Body of pancreas (tissue), 4 donors: ENCODE measurements at regions not wholly inside any gene's neighbourhood (a gene's known extent, or its start where the extent isn't known, plus 50 kb on each side); places are given as distances from the start of the nearest gene placed in this dataset.

Source experiments
- ATAC-seq: fragments of 150-250 bp; one replicate; pipeline ENCODE4 v1.9.1; 2016
- DNase-seq, 4 donors: peaks; one replicate each; pipeline ENCODE4 v3.0.0-alpha.2; 2019
- H3K27ac ChIP-seq, 4 donors: fragments of 200-600 bp; sonication (generic); 1 replicate in 3 of 4; 2 replicates in 1 of 4; pipeline versions ENCODE4 v1.5.1 to v1.6.1; 2016 to 2019; ENCODE audit warnings: mild to moderate bottlenecking in 1 of 4, mixed read lengths in 1 of 4, moderate library complexity in 1 of 4
- H3K27me3 ChIP-seq, 2 donors: fragments of 200-600 bp; sonication (generic); one replicate each; pipeline ENCODE4 v1.6.0; 2016; ENCODE audit warnings: mild to moderate bottlenecking in 1 of 2
- H3K36me3 ChIP-seq, 2 donors: fragments of 200-600 bp; sonication (generic); replicated peaks in 1 of 2; 2 replicates each; pipeline ENCODE4 v1.5.1; 2016; ENCODE audit warnings: low read depth in 2 of 2; ENCODE audit not compliant: insufficient read depth in 1 of 2
- H3K4me1 ChIP-seq: fragments of 200-600 bp; sonication (generic); one replicate; pipeline ENCODE4 v1.6.0; 2016
- H3K4me3 ChIP-seq, 2 donors: fragments of 200-600 bp; sonication (generic); 1 replicate in 1 of 2; 2 replicates in 1 of 2; pipeline ENCODE4 v1.5.1; 2016 to 2019
- H3K9me3 ChIP-seq, 3 donors: fragments of 200-600 bp; sonication (generic); 1 replicate in 2 of 3; 2 replicates in 1 of 3; pipeline ENCODE4 v1.5.1; 2016
- CTCF ChIP-seq, 7 experiments: fragments of 450-650 bp in 4 of 7; fragments of 200-600 bp in 3 of 7; sonication (generic) in 3 of 7; IDR thresholded peaks; one replicate each; pipeline ENCODE4 v1.5.1; 2016 to 2019; ENCODE audit warnings: antibody characterized with exemption in 7 of 7
- POLR2A ChIP-seq, 3 donors: fragments of 450-650 bp; IDR thresholded peaks; one replicate each; pipeline ENCODE4 v1.6.1; 2016; ENCODE audit warnings: antibody characterized with exemption in 3 of 3, mild to moderate bottlenecking in 2 of 3
- WGBS, 2 donors: methylation state at CpG; one replicate each; pipeline ENCODE4 v1.1.5; 2017; 5-methylcytosine and 5-hydroxymethylcytosine counted together
- intact Hi-C: fragments of 100-400 bp; cut with DNase I; formaldehyde crosslinking; loops from one replicate; pipeline ENCODE4 v1.15.1; 2023

- 26 to 40% methylated on average over 17 to 52 of the region's 59 CpGs for WGBS, 2 donors
- intact Hi-C loops, result no loop called here
- no peak for DNase-seq
- Histone ChIP-seq H3K27ac (no peak overlapping the region), H3K4me3 (no peak overlapping the region), H3K27me3 (no peaks in the 10 kb centered on the region), H3K36me3 (no peaks in the 10 kb centered on the region), H3K4me1 (peaks cover 13% of the 10 kb centered on the region), H3K9me3 (no peaks in the 10 kb centered on the region)
- ATAC-seq, result no peak
- TF ChIP-seq POLR2A (IDR thresholded peaks at IDR 0.05) (no peak), CTCF (IDR thresholded peaks at IDR 0.05) (no peak)
These were observed 118.7 kb upstream of the BARHL2 start for GRCh38 chr1:90835661-90836344.

GRCh38 chr1:90834886-90835660 is 118.0 kb upstream of the BARHL2 start:
- Histone ChIP-seq H3K27ac (no peak overlapping the region), H3K27me3 (no peaks in the 10 kb centered on the region), H3K36me3 (no peaks in the 10 kb centered on the region), H3K4me1 (peaks cover 13% of the 10 kb centered on the region), H3K9me3 (no peaks in the 10 kb centered on the region), H3K4me3 (no peak overlapping the region)
- no peak for DNase-seq
- 33 to 55% methylated on average over 21 to 40 of the region's 40 CpGs for WGBS, 2 donors
- no peak for ATAC-seq
- TF ChIP-seq CTCF (IDR thresholded peaks at IDR 0.05) (no peak), POLR2A (IDR thresholded peaks at IDR 0.05) (no peak)
- intact Hi-C loops, result no loop called here

DNA sequence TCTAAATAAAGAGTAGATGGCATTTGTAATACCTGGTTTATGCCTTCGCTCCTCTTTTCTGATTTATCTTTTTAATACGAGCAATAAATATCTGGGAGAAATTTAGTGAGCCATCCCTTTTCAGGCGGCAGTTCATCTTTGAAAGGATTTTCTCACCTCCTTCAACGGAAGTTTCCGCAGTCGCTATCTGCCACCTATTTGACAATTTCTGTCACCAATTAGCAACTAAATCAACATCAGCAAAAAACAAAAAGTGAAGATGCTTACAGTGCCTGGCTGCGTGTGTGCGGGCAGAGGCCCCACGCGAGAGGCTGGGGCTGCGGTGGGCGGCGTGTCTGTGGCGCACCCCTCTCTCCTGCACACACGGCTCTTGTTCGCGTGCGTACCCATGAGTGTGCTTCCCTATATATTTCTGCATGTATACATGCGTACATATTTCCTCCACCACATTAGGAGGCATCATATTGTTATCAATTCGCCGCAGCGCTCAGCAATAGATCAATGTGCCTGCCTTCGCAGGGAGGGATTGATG is 117.3 kb upstream of the BARHL2 start:
- 43 to 59% methylated on average over 23 of the region's 23 CpGs for WGBS, 2 donors
- no peak for TF ChIP-seq POLR2A (IDR thresholded peaks at IDR 0.05)
- no peak for TF ChIP-seq CTCF (IDR thresholded peaks at IDR 0.05)
- H3K27ac ChIP-seq, result no peak overlapping the region
- ATAC-seq (no peak), DNase-seq (no peak)
- peaks cover 13% of the 10 kb centered on the region for H3K4me1 ChIP-seq
- no peaks in the 10 kb centered on the region for H3K9me3 ChIP-seq
- H3K4me3 ChIP-seq, result no peak overlapping the region
- H3K36me3 ChIP-seq, result no peaks in the 10 kb centered on the region
- intact Hi-C loops, result no loop called here
- no peaks in the 10 kb centered on the region for H3K27me3 ChIP-seq

GRCh38 chr1:90833466-90834110 is 116.5 kb upstream of the BARHL2 start:
- Histone ChIP-seq H3K36me3 (no peaks in the 10 kb centered on the region), H3K9me3 (no peaks in the 10 kb centered on the region), H3K27me3 (no peaks in the 10 kb centered on the region), H3K4me1 (peaks cover 13% of the 10 kb centered on the region), H3K4me3 (no peak overlapping the region), H3K27ac (no peak overlapping the region)
- no peak for DNase-seq
- no peak for ATAC-seq
- 38 to 50% methylated on average over 6 of the region's 6 CpGs for WGBS, 2 donors
- intact Hi-C loops, result no loop called here
- no peak for TF ChIP-seq POLR2A (IDR thresholded peaks at IDR 0.05)
- no peak for TF ChIP-seq CTCF (IDR thresholded peaks at IDR 0.05)
